ENCODE measurements at regions not wholly inside any gene's neighbourhood (a gene's known extent, or its start where the extent isn't known, plus 50 kb on each side); places are given as distances from the start of the nearest gene placed in this dataset.

DNA sequence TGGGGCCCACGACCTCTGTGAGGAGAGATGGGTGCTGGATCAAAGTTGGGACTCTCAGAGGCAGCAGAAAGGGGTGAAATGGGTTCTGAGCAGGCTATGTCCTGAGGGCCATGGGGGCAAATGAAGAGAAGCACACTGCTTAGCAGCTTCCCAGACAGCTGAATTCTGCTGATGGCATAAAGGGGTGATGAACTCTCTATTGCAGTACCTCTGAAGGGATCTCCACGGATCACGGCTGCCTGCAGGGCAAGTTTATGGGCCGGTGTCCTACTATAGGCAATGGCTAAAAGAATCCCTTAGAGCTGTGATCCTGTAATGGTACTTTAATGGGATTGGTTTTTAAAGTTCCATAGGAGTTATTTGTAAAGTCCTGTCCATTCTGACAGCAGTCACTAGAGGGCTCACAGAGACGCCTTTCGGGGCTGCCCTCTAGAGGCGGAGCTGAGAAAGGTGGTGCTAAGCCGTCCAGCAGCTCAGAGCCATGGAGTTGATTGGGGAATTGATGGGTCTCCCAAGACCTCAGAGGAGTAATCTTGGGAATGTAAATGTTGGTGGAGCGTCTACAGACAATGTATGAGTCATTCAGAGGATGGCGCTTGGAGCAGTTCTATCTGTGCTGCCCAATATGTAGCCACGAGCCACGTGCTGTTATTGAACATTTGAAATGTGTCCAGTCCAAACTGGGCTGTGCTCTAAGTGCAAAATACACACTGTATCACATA lies 287.3 kb downstream of the COG6 start:
- DNase-seq = no peak

- no peak for DNase-seq
These were observed 288.2 kb downstream of the COG6 start for GRCh38 chr13:39943711-39944110.

GRCh38 chr13:39945226-39945625 lies 289.8 kb downstream of the COG6 start:
- DNase-seq = no peak

- DNase-seq = no peak
These were observed 291.3 kb downstream of the COG6 start for GRCh38 chr13:39946769-39947168.

DNA sequence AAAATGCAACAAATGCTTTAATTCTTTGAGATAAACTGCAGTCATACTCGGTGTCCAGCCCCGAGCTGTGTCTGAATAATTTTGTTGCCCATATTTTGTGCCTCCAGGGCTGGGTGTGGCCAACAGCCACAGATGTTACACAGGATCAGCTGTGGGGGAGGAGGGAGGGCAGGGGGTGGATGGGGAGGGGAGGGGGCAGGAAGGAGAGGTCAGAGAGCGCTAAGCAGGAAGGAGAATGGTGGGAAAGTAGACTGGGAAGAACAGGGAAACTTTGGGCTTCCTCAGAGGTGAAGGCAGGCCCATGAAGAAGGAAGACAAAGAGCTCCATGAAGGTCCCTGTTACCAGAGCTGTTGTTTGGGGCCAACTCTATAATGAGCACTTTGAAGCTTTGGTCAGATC lies 295.8 kb downstream of the COG6 start:
- DNase-seq = no peak

DNA sequence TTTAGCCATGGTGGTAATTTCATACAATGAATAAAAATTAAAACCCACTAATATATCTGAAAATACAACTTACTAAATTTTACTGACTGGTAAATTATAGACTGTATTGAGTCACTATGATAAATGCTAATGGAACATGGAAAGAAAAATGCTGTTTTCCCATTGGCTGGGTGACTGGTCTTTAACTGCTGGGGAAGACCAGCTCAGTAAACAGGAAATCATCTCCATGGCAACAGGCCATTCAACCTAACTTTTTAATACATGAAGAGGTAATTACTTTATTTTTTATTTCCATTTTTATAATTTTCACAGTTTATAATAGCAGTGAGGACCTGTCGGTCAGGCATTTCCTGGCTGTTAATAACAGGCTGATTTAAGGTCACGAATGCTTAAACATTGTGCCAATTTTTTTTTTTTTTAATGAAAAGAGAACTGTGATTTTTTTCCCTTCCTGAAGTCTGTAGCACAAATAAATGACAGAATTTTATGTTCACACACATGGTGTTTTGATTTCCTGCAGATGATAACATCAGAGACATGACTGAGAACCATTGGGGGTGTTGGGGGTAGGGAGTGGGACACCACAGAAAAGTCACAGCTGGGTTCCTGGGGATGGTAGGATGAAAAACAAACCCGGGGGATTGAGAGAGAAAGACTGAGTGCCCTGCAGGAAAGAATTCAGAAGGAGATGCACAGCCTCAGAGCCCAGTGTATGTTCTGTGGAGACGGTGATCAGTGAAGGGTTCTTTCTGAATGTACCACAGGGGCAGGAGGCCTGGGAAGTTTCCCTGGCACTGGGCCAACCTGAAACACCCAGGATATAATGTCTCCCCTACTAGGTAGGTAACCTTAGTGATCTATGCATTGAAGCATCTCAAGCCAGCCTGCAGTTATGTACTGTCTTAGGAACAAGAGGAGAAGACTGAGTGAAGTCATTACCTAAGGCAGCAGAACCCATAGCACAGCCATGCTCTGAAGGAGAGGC lies 297.1 kb downstream of the COG6 start:
- no peak for DNase-seq

- DNase-seq = no peak
These were observed 299.0 kb downstream of the COG6 start for GRCh38 chr13:39954476-39954875.

GRCh38 chr13:39955560-39955959 lies 300.1 kb downstream of the COG6 start:
- no peak for DNase-seq

- DNase-seq = no peak
These were observed 300.6 kb downstream of the COG6 start for GRCh38 chr13:39956036-39956435.

GRCh38 chr13:39957868-39958677 lies 302.6 kb downstream of the COG6 start:
- DNase-seq = no peak

DNA sequence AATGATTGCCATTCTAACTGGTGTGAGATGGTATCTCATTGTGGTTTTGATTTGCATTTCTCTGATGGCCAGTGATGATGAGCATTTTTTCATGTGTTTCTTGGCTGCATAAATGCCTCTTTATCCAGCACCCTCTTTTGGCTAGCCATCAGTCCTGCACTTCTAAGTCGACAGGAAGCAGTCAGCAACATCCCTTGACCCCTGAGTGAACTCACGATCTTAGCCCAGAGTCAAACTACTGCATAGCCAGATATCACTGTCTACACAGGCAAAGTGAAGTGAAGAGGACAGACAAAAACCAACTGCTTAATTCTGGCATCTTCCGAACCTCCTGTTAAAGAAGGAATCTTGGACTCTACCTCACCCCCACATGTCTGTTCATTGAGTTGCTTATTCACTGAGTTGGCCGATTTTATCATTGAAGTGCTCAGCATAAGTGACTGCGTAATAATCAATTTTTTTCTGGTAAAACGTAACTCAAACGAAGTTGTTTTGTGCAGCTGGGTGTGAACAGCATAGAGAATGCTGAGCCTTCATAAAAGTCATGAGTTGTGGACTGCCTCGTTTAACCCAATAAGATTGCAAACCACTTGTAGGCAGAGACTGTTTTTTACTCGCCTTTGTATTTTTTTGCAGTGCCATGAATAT lies 304.2 kb downstream of the COG6 start:
- no peak for DNase-seq

DNA sequence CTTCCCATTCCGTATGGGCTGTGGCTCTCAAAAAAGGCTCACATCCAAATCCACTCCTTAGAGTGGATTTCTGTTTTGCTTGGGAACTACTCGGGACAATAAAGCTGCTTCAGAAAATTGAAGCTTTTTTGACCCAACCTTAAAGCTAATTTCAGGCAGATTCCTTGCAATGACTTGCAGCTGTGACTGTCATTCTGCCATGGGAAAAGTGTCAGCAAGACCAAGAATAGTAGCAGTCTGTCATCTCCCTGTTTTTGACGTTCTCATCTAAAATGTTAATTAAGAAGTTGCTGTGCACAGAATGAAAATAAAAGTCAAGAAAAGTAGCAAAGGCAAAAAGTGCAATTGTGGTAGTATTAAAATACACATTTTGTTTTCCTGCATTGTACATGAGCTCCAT lies 304.7 kb downstream of the COG6 start:
- no peak for DNase-seq

- DNase-seq = no peak
These were observed 305.6 kb downstream of the COG6 start for GRCh38 chr13:39961036-39961435.

DNA sequence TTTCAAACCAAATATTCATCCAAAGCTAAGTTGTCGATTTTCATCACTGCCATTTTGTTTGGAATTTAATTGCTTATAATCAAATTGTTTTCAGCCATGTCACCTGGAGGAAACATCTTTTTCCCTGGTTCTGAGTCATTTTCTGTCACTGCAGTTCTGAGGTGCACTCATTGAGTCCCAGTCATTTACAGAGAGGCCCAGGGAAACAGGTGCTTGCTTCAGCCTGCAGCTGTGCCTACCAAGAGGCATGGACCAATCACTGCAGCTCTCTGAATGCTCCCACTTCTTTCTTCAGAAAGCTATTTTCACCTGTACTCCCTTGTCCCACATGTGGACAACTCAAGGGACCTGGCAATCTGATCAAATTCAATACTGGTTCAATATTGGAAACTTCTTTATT lies 308.1 kb downstream of the COG6 start:
- no peak for DNase-seq

- no peak for DNase-seq
These were observed 309.8 kb downstream of the COG6 start for GRCh38 chr13:39965309-39965708.

- DNase-seq = no peak
These were observed 311.9 kb downstream of the COG6 start for GRCh38 chr13:39967199-39967959.

DNA sequence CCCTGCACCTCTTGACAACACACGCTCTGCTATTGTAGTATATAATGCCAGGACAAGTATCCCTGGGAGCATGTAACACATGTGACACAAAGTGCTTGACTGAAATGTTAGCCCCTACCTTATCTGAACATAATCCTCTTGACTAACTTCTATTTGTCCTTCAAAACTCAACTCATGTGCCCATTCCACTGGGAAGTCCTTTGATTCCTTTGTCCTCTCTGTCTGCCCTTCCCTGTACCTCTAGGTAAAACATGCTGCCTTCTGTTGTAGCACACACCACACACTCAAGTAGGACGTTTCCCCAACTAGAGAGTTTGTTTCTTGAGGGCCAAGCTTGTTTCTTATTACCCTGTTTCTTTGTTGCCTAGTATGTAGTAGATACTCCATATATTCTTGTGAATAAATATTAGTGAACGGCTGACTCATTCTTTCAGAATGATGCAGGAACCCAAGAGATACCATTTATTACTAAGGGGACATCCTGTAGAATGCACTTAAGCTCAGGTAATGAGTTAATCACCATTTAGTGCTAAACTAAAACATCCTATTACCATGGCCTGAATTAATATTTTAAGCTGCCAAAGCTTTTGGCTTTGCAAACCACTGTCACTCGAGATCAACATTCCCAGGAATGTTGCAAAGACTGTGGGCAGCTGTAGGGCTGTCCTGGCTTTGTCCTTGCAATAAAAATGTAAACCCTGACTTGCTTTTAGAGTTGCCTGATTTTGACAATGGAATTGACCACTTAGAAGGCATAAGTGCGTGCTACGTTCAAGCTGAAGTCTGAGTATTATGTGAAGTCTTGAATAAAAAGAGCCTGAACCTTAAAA lies 313.4 kb downstream of the COG6 start:
- no peak for DNase-seq

DNA sequence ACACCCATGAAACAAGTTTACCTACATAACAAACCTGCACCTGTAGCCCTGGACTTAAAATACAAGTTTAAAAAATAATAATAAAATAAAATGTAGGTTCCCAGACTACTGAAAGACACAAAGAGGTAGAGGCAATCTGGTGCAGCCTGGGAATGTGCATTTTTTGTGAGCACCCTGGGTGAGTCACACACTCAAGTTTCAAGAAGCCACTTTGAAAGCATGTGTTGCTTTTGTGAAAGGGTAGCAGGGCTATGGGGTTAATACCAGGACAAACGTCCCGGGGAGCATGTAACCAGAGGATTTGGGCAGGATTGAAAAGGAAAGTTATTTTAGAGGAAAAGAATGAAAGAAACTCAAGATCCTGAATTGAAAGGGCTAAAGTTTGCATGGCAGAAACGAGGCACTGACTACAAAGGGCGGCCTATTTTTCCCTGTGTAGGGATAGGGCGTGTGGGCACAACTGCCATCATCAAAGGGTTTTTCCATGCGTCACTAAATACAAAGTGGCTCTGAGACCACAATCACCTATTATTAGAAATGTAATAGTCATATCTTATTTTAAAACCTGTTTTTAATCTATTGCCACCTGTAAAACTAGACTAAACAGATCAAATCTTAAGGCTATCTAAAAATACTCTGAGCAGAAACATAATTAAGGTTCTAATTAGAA lies 314.9 kb downstream of the COG6 start:
- DNase-seq = no peak

- DNase-seq = no peak
These were observed 316.1 kb downstream of the COG6 start for GRCh38 chr13:39971526-39971925.

GRCh38 chr13:39976481-39976880 lies 321.0 kb downstream of the COG6 start:
- DNase-seq = no peak
